A549 (cell line): ENCODE measurements at regions not wholly inside any gene's neighbourhood (a gene's known extent, or its start where the extent isn't known, plus 50 kb on each side); places are given as distances from the start of the nearest gene placed in this dataset.
A peak's percentile ranks its signal among the peaks of the same experiment; 100 is the strongest.

Experiments used
- ATAC-seq, 2 experiments: fragments of 200-7000 bp in 1 of 2; fragments of >200 bp in 1 of 2; cut with Nextera tagmentation in 1 of 2; cut with Tn5 transposase in 1 of 2; 3 replicates each; pipeline versions ENCODE4 v1.8.0 to v1.9.1; 2018 to 2020; ENCODE audit warnings: mild to moderate bottlenecking in 1 of 2, moderate library complexity in 1 of 2
- CTCF ChIA-PET: fragments of 300-600 bp; sonication (Branson Sonifier 250); formaldehyde crosslinking; extraction: SDS; loops from one replicate; lab custom pipeline; 2021; ENCODE audit warnings: antibody characterized with exemption, inconsistent platforms; lab: Yijun Ruan, JAX
- POLR2A ChIA-PET: fragments of 350-600 bp; formaldehyde crosslinking; extraction: SDS; loops from one replicate; lab custom pipeline; 2021; ENCODE audit warnings: antibody characterized with exemption, inconsistent platforms; lab: Yijun Ruan, JAX
- DNase-seq, 2 experiments: peaks; one replicate each; pipeline versions ENCODE4 v3.0.0 to v3.0.0-alpha.2; 2011 to 2016; ENCODE audit warnings: low read depth in 1 of 2, low spot score in 1 of 2
- FAIRE-seq: peaks from 2 replicates; lab custom pipeline; 2011; peaks lifted over from hg19 to GRCh38; lab: Jason Lieb, UNC
- H3K27ac ChIP-seq, 2 experiments: fragments of >200 bp; sonication (Bioruptor Twin); formaldehyde crosslinking; 3 replicates each; pipeline ENCODE4 v1.5.1; 2016 to 2017
- H3K4me1 ChIP-seq: fragments of >200 bp; sonication (Bioruptor Twin); formaldehyde crosslinking; 3 replicates; pipeline ENCODE4 v1.6.1; 2016
- H3K4me2 ChIP-seq: fragments of >200 bp; sonication (Bioruptor Twin); formaldehyde crosslinking; 3 replicates; pipeline ENCODE4 v1.6.1; 2016
- H3K4me3 ChIP-seq: fragments of >200 bp; sonication (Bioruptor Twin); formaldehyde crosslinking; 3 replicates; pipeline ENCODE4 v1.5.1; 2016
- H3K9me3 ChIP-seq: fragments of >200 bp; sonication (Bioruptor Twin); formaldehyde crosslinking; 3 replicates; pipeline ENCODE4 v1.6.1; 2016
- BCL3 ChIP-seq: fragments of >200 bp; sonication (Bioruptor Twin); formaldehyde crosslinking; IDR thresholded peaks from 3 replicates; pipeline ENCODE4 v1.6.1; 2016
- BHLHE40 ChIP-seq: IDR thresholded peaks from 2 replicates; pipeline ENCODE4 v1.6.1; 2012; ENCODE audit warnings: low read depth, low read length, inconsistent platforms
- CBX2 ChIP-seq: fragments of 200-600 bp; sonication (generic); IDR thresholded peaks from 2 replicates; pipeline ENCODE4 v1.6.1; 2016; ENCODE audit warnings: low read depth, mild to moderate bottlenecking, borderline replicate concordance
- CBX8 ChIP-seq: fragments of 200-600 bp; sonication (generic); IDR thresholded peaks from 2 replicates; pipeline ENCODE4 v1.6.1; 2016
- CTCF ChIP-seq: fragments of >200 bp; sonication (Bioruptor Twin); formaldehyde crosslinking; IDR thresholded peaks from 3 replicates; pipeline ENCODE4 v1.5.1; 2016
- E2F6 ChIP-seq: IDR thresholded peaks from 2 replicates; pipeline ENCODE4 v1.6.1; 2012; ENCODE audit warnings: low read depth, borderline replicate concordance
- EHF ChIP-seq: fragments of 250-450 bp; sonication (Bioruptor Pico); IDR thresholded peaks from 2 replicates; pipeline ENCODE4 v1.5.0; 2020; ENCODE audit warnings: mild to moderate bottlenecking
- EP300 ChIP-seq, 2 experiments: fragments of >200 bp; sonication (Bioruptor Twin); formaldehyde crosslinking; IDR thresholded peaks; 2 replicates in 1 of 2; 3 replicates in 1 of 2; pipeline ENCODE4 v1.6.1; 2016 to 2017
- ESRRA ChIP-seq: fragments of 150-350 bp; IDR thresholded peaks from 2 replicates; pipeline ENCODE4 v1.6.1; 2014; ENCODE audit warnings: mild to moderate bottlenecking, low read length, borderline replicate concordance
- HDAC2 ChIP-seq: fragments of 200-600 bp; sonication (generic); IDR thresholded peaks from 2 replicates; pipeline ENCODE4 v1.6.1; 2016
- HOXB13 ChIP-seq: fragments of 250-450 bp; sonication (Bioruptor Pico); IDR thresholded peaks from 2 replicates; pipeline ENCODE4 v1.5.0; 2020; ENCODE audit warnings: low read depth, mild to moderate bottlenecking, moderate library complexity
- HOXB5 ChIP-seq: fragments of 250-450 bp; sonication (Bioruptor Pico); IDR thresholded peaks from 2 replicates; pipeline ENCODE4 v1.5.0; 2020; ENCODE audit warnings: mild to moderate bottlenecking, moderate library complexity
- KDM1A ChIP-seq: fragments of 200-600 bp; sonication (generic); IDR thresholded peaks from 2 replicates; pipeline ENCODE4 v1.6.1; 2016; ENCODE audit warnings: low read depth, mild to moderate bottlenecking
- KDM5A ChIP-seq: fragments of 200-600 bp; sonication (generic); IDR thresholded peaks from 2 replicates; pipeline ENCODE4 v1.6.1; 2016; ENCODE audit warnings: antibody characterized with exemption, mild to moderate bottlenecking
- MAFK ChIP-seq: fragments of 450-650 bp; IDR thresholded peaks from 2 replicates; pipeline ENCODE4 v1.6.1; 2014; ENCODE audit not compliant: partially characterized antibody
- MAX ChIP-seq: IDR thresholded peaks from 2 replicates; pipeline ENCODE4 v1.6.1; 2012
- MYC ChIP-seq: IDR thresholded peaks from 2 replicates; pipeline ENCODE4 v1.6.1; 2012; ENCODE audit warnings: mild to moderate bottlenecking, inconsistent platforms, low read length, improper control_type of control experiment, borderline replicate concordance
- NFE2L2 ChIP-seq: fragments of 150-350 bp; conservative IDR thresholded peaks from 2 replicates; pipeline ENCODE4 v1.6.1; 2014; ENCODE audit warnings: low read length
- PBX3 ChIP-seq: IDR thresholded peaks from 2 replicates; pipeline ENCODE4 v1.6.1; 2012
- PHF8 ChIP-seq: fragments of 200-600 bp; sonication (generic); IDR thresholded peaks from 2 replicates; pipeline ENCODE4 v1.6.1; 2016; ENCODE audit warnings: low read depth, mild to moderate bottlenecking, antibody characterized with exemption, moderate library complexity, borderline replicate concordance
- REST ChIP-seq: fragments of 200-600 bp; sonication (generic); IDR thresholded peaks from 2 replicates; pipeline ENCODE4 v1.6.1; 2016; ENCODE audit warnings: antibody characterized with exemption, mild to moderate bottlenecking, moderate library complexity
- RNF2 ChIP-seq: fragments of 200-600 bp; sonication (generic); IDR thresholded peaks from 2 replicates; pipeline ENCODE4 v1.6.1; 2016; ENCODE audit warnings: low read depth, mild to moderate bottlenecking, antibody characterized with exemption, moderate library complexity, borderline replicate concordance
- ZC3H11A ChIP-seq: fragments of 450-650 bp; IDR thresholded peaks from 2 replicates; pipeline ENCODE4 v1.6.1; 2014; ENCODE audit warnings: antibody characterized with exemption, mild to moderate bottlenecking
- WGBS: methylation state at CpG from one replicate; pipeline ENCODE4 v1.1.6; 2017; ENCODE audit errors: missing lambda C conversion rate; 5-methylcytosine and 5-hydroxymethylcytosine counted together

- POLR2A ChIA-PET, result no interaction called here
- ATAC-seq (0 out of 6 replicates have a peak, but pooled peaks have one; percentile 34 to 50), FAIRE-seq (no peak), DNase-seq (no peak)
- H3K9me3 ChIP-seq, result no peaks in the 10 kb centered on the region
- H3K4me1 ChIP-seq, result no peaks in the 10 kb centered on the region
- CTCF ChIA-PET, result no interaction called here
- H3K27ac ChIP-seq, result no peak overlapping the region
- H3K4me3 ChIP-seq, result no peak overlapping the region
- H3K4me2 ChIP-seq, result no peak overlapping the region
- TF ChIP-seq E2F6 (no peak), EHF (no peak), MAFK (no peak), REST (no peak), EP300 (IDR thresholded peaks at IDR 0.05) (no peak), KDM1A (no peak), MAX (no peak), MYC (no peak), ZC3H11A (no peak), NFE2L2 (no peak), RNF2 (no peak), CBX8 (no peak), CBX2 (no peak), CTCF (no peak), HDAC2 (no peak), PHF8 (no peak)
- WGBS, result 65% methylated on average over 16 of the region's 16 CpGs
Observed at GRCh38 chr6:163729127-163729872, 314.8 kb downstream of the QKI start.

- Histone ChIP-seq H3K4me2 (no peak overlapping the region), H3K27ac (no peak overlapping the region), H3K9me3 (no peaks in the 10 kb centered on the region), H3K4me3 (no peak overlapping the region), H3K4me1 (no peaks in the 10 kb centered on the region)
- WGBS, result 53% methylated on average over 12 of the region's 13 CpGs
- no peak for FAIRE-seq
- CTCF ChIA-PET, result no interaction called here
- no peak for ATAC-seq
- no peak for DNase-seq
- POLR2A ChIA-PET, result no interaction called here
- TF ChIP-seq ESRRA, result no peak
- TF ChIP-seq BHLHE40, result no peak
- TF ChIP-seq BCL3, result no peak
- no peak for TF ChIP-seq PBX3
- TF ChIP-seq HOXB5 (CRISPR knock-in tag), result no peak
- TF ChIP-seq EP300 (IDR thresholded peaks at IDR 0.05), result no peak
- TF ChIP-seq KDM5A, result no peak
- no peak for TF ChIP-seq CBX8
- TF ChIP-seq MAX, result no peak
- no peak for TF ChIP-seq PHF8
- TF ChIP-seq HOXB13 (CRISPR knock-in tag), result no peak
Observed at GRCh38 chr6:163728442-163729126, 314.1 kb downstream of the QKI start.
